SK-N-SH (cell line): ENCODE measurements at regions not wholly inside any gene's neighbourhood (a gene's known extent, or its start where the extent isn't known, plus 50 kb on each side); places are given as distances from the start of the nearest gene placed in this dataset.

Experiments
- CTCF ChIP-seq: fragments of 200-600 bp; sonication (generic); IDR thresholded peaks from 2 replicates; pipeline ENCODE4 v1.6.1; 2017; ENCODE audit warnings: antibody characterized with exemption, mild to moderate bottlenecking, moderate library complexity
- NFIC ChIP-seq: IDR thresholded peaks from 2 replicates; pipeline ENCODE4 v1.4.0; 2012; ENCODE audit warnings: borderline replicate concordance
- REST ChIP-seq: IDR thresholded peaks from 2 replicates; pipeline ENCODE4 v1.6.1; 2012; ENCODE audit warnings: mild to moderate bottlenecking, low read depth, low read length, moderate library complexity
- RXRA ChIP-seq: IDR thresholded peaks from 2 replicates; pipeline ENCODE4 v1.4.0; 2012; ENCODE audit warnings: low read depth, mild to moderate bottlenecking, borderline replicate concordance
- SMC3 ChIP-seq: IDR thresholded peaks from 2 replicates; pipeline ENCODE4 v1.6.1; 2012; ENCODE audit warnings: low read depth, low read length, improper control_type of control experiment

- TF ChIP-seq NFIC (no peak), CTCF (no peak), REST (no peak), SMC3 (no peak), RXRA (no peak)
These were observed 325.8 kb downstream of the PREX1 start for GRCh38 chr20:48502016-48502415.
